ENCODE measurements at regions not wholly inside any gene's neighbourhood (a gene's known extent, or its start where the extent isn't known, plus 50 kb on each side); places are given as distances from the start of the nearest gene placed in this dataset.

DNA sequence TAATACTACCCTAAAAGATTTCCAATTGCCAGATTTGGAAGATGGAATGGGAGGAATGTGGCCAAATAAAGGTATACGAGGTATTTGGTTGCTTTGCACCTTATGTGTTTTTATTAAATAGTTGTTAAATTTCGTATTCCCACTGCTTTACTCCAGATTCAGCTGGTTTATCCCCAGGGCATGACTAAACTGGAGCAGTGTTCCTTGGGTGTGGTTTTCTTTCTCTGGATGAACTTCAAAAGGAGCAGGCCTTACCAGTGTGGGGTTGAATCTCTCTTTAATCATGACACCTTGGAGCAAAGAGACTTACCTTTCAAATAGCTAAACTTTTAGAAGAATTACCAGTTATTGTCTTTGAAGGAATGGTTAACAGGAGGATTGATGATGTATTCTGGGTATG lies 121.7 kb upstream of the BNC2 start:
- BruUV-seq (replicated peaks): no TSS peak
- H3K27me3 ChIP-seq (ENCODE audit: control insufficient read depth in 1 of 2, insufficient read depth in 2 of 2, low read length in 2 of 2): no peaks in the 10 kb centered on the region; a peak in 1 of 5 replicates
- H4K20me1 ChIP-seq (ENCODE audit: insufficient read depth, low read length): no peaks in the 10 kb centered on the region
- intact Hi-C loops (cut with micrococcal nuclease; ENCODE audit: unreplicated experiment) (no loop called here), in situ Hi-C loops (cut with HindIII; ENCODE audit: extremely low pct_ligation_motif_present, low pct_unique_long_range_greater_than_20kb) (no loop called here)
- no peak overlapping the region for H3K4me2 ChIP-seq (ENCODE audit: low read depth, low read length)
- no peaks in the 10 kb centered on the region for H3K79me2 ChIP-seq (ENCODE audit: insufficient read depth, low read length)
- H3K36me3 ChIP-seq (replicated peaks in 1 of 2; ENCODE audit: control insufficient read depth in 1 of 2, insufficient read depth in 2 of 2, low read length in 2 of 2): no peaks in the 10 kb centered on the region
- FAIRE-seq: no peak
- POLR2A ChIA-PET: no interaction called here
- H3K4me3 ChIP-seq (replicated peaks in 1 of 3; ENCODE audit: insufficient read depth in 1 of 3, low read depth in 2 of 3, low read length in 3 of 3): no peak overlapping the region
- peaks cover 30% of the 10 kb centered on the region for H3K9me3 ChIP-seq (ENCODE audit: low read length)
- no peak overlapping the region for H2AFZ ChIP-seq (ENCODE audit: low read length)
- no peak for ATAC-seq
- H3K4me1 ChIP-seq (ENCODE audit: insufficient read depth, low read length): no peaks in the 10 kb centered on the region
- DNase-seq (ENCODE audit: low spot score): no peak
- no peak for TF ChIP-seq RAD21 (CRISPR knock-in tag; IDR thresholded peaks at IDR 0.05)
- TF ChIP-seq, protein P1, sequence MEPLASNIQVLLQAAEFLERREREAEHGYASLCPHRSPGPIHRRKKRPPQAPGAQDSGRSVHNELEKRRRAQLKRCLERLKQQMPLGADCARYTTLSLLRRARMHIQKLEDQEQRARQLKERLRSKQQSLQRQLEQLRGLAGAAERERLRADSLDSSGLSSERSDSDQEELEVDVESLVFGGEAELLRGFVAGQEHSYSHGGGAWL (CRISPR knock-in tag; IDR thresholded peaks at IDR 0.05): no peak
- no peak for TF ChIP-seq AGO2 (optimal IDR thresholded peaks at IDR 0.05; ENCODE audit: low read depth, low read length)
- TF ChIP-seq, protein P2, sequence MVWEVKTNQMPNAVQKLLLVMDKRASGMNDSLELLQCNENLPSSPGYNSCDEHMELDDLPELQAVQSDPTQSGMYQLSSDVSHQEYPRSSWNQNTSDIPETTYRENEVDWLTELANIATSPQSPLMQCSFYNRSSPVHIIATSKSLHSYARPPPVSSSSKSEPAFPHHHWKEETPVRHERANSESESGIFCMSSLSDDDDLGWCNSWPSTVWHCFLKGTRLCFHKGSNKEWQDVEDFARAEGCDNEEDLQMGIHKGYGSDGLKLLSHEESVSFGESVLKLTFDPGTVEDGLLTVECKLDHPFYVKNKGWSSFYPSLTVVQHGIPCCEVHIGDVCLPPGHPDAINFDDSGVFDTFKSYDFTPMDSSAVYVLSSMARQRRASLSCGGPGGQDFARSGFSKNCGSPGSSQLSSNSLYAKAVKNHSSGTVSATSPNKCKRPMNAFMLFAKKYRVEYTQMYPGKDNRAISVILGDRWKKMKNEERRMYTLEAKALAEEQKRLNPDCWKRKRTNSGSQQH (CRISPR knock-in tag; IDR thresholded peaks at IDR 0.05; ENCODE audit: low read depth): no peak
- TF ChIP-seq, protein P3, sequence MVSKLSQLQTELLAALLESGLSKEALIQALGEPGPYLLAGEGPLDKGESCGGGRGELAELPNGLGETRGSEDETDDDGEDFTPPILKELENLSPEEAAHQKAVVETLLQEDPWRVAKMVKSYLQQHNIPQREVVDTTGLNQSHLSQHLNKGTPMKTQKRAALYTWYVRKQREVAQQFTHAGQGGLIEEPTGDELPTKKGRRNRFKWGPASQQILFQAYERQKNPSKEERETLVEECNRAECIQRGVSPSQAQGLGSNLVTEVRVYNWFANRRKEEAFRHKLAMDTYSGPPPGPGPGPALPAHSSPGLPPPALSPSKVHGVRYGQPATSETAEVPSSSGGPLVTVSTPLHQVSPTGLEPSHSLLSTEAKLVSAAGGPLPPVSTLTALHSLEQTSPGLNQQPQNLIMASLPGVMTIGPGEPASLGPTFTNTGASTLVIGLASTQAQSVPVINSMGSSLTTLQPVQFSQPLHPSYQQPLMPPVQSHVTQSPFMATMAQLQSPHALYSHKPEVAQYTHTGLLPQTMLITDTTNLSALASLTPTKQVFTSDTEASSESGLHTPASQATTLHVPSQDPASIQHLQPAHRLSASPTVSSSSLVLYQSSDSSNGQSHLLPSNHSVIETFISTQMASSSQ (IDR thresholded peaks at IDR 0.05; ENCODE audit: low read depth): no peak
- TF ChIP-seq, protein P3 (CRISPR knock-in tag; IDR thresholded peaks at IDR 0.05; ENCODE audit: borderline replicate concordance): no peak
- TF ChIP-seq, protein P4, sequence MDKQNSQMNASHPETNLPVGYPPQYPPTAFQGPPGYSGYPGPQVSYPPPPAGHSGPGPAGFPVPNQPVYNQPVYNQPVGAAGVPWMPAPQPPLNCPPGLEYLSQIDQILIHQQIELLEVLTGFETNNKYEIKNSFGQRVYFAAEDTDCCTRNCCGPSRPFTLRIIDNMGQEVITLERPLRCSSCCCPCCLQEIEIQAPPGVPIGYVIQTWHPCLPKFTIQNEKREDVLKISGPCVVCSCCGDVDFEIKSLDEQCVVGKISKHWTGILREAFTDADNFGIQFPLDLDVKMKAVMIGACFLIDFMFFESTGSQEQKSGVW (CRISPR knock-in tag; IDR thresholded peaks at IDR 0.05; ENCODE audit: borderline replicate concordance): no peak
- no peak for TF ChIP-seq ELF4 (CRISPR knock-in tag; IDR thresholded peaks at IDR 0.05; ENCODE audit: borderline replicate concordance)
- no peak for TF ChIP-seq PHF5A (CRISPR knock-in tag; IDR thresholded peaks at IDR 0.05; ENCODE audit: low read depth, unreplicated experiment)
- TF ChIP-seq ZFAT (CRISPR knock-in tag; conservative IDR thresholded peaks at IDR 0.05): no peak
- no peak for TF ChIP-seq PPARG (CRISPR knock-in tag; conservative IDR thresholded peaks at IDR 0.05)
- TF ChIP-seq CHCHD3 (CRISPR knock-in tag; IDR thresholded peaks at IDR 0.05): no peak
- TF ChIP-seq SMAD3 (CRISPR knock-in tag; IDR thresholded peaks at IDR 0.05): no peak
- TF ChIP-seq ZNF350 (CRISPR knock-in tag; IDR thresholded peaks at IDR 0.05; ENCODE audit: borderline replicate concordance, low read depth): no peak
- no peak overlapping the region for H3K9ac ChIP-seq (ENCODE audit: insufficient read depth, low read depth, low read length)
- CTCF ChIA-PET (ENCODE audit: low intra/inter-chr PET ratio, low total read pairs): no interaction called here
- H3K27ac ChIP-seq (ENCODE audit: extremely low read length, insufficient read depth, low read length): no peak overlapping the region
- 13% methylated on average over 2 of the region's 2 CpGs for WGBS (ENCODE audit: low lambda C conversion rate)
